WERI-Rb-1 (cell line): ENCODE measurements at regions not wholly inside any gene's neighbourhood (a gene's known extent, or its start where the extent isn't known, plus 50 kb on each side); places are given as distances from the start of the nearest gene placed in this dataset.
"Not testable (repeated sequence)": the region's sequence is repeated elsewhere in the genome, so short reads cannot be mapped to it uniquely, and the experiment has no call there.

Source experiments
- DNase-seq: peaks from one replicate; pipeline ENCODE4 v3.0.0-alpha.2; 2020
- H3K27ac ChIP-seq: fragments of 250-450 bp; sonication (Bioruptor Pico); 2 replicates; pipeline ENCODE4 v1.5.1; 2020; ENCODE audit warnings: mild to moderate bottlenecking, moderate library complexity
- H3K27me3 ChIP-seq: fragments of 250-450 bp; sonication (Bioruptor Pico); 2 replicates; pipeline ENCODE4 v1.5.1; 2021; ENCODE audit warnings: mild to moderate bottlenecking, low read depth, moderate library complexity; ENCODE audit not compliant: insufficient read depth, severe bottlenecking
- H3K36me3 ChIP-seq: fragments of 250-450 bp; sonication (Bioruptor Pico); 2 replicates; pipeline ENCODE4 v1.5.1; 2020; ENCODE audit warnings: mild to moderate bottlenecking, moderate library complexity
- H3K4me3 ChIP-seq: 2 replicates; pipeline ENCODE4 v1.5.1; 2011; ENCODE audit warnings: low read depth, mild to moderate bottlenecking, control low read depth, low read length
- H3K9me3 ChIP-seq: fragments of 250-450 bp; sonication (Bioruptor Pico); 2 replicates; pipeline ENCODE4 v1.5.1; 2021; ENCODE audit warnings: mild to moderate bottlenecking, moderate library complexity; ENCODE audit not compliant: severe bottlenecking
- TF ChIP-seq, protein P1 (sequence below): IDR thresholded peaks from 2 replicates; pipeline ENCODE4 v1.5.1; 2011; ENCODE audit warnings: low read depth, mild to moderate bottlenecking, control low read depth, inconsistent platforms, low read length

DNA sequence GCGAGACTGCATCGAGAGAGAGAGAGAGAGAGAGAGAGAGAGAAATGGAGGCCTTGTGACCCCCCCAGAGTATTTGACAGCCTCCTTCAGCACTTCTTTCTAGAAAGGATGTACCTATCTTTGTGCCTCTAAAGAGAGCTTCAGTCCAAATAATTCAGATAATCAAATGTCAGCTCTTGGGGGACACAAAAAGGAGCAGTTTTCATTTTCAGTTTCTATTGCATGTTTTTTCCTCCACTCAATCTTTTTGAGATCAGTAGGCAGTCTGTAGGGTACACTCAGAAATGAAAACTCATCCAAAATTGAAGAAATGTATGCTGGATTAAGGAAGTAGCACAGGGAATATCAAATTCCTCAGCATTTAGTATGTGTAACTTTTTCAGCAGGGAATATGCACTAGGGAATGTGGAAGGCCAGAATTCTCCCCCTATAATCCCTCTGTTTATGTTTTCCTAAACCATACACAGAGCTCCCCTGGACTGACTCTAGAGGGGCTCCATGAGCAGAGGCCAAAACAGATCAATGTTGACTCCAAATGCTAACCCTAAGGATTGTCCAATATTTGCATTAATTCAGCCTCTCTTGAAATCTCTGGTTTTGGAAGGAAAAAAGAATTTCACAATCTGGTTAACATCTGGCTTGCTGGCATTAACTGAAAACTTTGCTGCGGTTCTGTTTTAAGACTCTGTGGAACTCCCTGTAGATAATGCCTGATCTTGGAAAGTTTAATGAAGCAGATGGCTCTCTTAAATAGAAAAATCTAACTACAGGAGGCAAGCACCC is 250.1 kb downstream of the CEMIP2 start:
- Histone ChIP-seq H3K9me3 (no peaks in the 10 kb centered on the region), H3K4me3 (no peak overlapping the region), H3K27me3 (no peaks in the 10 kb centered on the region), H3K36me3 (no peaks in the 10 kb centered on the region), H3K27ac (no peak overlapping the region)
- TF ChIP-seq, protein P1, sequence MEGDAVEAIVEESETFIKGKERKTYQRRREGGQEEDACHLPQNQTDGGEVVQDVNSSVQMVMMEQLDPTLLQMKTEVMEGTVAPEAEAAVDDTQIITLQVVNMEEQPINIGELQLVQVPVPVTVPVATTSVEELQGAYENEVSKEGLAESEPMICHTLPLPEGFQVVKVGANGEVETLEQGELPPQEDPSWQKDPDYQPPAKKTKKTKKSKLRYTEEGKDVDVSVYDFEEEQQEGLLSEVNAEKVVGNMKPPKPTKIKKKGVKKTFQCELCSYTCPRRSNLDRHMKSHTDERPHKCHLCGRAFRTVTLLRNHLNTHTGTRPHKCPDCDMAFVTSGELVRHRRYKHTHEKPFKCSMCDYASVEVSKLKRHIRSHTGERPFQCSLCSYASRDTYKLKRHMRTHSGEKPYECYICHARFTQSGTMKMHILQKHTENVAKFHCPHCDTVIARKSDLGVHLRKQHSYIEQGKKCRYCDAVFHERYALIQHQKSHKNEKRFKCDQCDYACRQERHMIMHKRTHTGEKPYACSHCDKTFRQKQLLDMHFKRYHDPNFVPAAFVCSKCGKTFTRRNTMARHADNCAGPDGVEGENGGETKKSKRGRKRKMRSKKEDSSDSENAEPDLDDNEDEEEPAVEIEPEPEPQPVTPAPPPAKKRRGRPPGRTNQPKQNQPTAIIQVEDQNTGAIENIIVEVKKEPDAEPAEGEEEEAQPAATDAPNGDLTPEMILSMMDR = no peak
- no peak for DNase-seq

DNA sequence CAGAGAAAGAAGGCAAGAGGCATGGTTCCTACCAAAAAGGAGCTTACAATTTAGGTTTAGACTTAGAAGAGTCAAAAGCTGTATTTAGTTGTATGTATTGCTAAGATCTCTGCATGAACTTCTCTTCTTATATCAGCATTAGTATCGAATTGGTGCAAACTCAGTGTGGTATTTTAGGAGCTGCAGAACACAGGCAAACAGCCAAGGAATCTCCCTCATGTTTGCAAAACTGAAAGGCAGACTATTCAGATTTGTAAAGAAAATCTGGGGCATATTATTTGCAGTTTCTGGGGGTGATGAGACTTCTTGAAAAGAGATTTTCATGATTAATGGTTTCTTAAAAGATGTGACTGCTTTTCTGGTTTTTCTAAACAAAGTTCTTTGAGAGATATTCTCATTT is 252.7 kb downstream of the CEMIP2 start:
- no peaks in the 10 kb centered on the region for H3K9me3 ChIP-seq
- no peak overlapping the region for H3K4me3 ChIP-seq
- H3K27me3 ChIP-seq = no peaks in the 10 kb centered on the region
- no peak overlapping the region for H3K27ac ChIP-seq
- TF ChIP-seq, protein P1 = no peak
- no peak for DNase-seq
- H3K36me3 ChIP-seq = no peaks in the 10 kb centered on the region

DNA sequence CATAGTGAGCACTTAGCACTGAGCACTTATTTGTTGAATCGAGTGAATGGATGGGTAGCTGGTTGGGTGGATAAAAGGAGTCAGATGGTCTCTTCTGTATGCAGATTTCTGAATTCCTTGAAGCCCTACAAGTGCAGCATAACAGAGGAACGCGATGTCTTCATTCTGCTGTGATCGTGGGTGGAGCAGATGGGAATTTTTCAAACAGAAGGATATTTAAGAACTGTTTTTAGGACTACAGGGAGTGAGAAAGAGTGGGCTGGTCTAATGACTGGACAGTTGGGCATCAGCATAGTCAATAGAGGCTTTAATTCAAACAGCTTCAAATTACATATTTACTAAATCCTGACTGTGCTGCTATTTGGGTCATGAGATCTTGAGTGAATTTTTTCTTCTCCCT is 253.2 kb downstream of the CEMIP2 start:
- Histone ChIP-seq H3K27me3 (no peaks in the 10 kb centered on the region), H3K9me3 (no peaks in the 10 kb centered on the region), H3K4me3 (no peak overlapping the region), H3K27ac (no peak overlapping the region), H3K36me3 (no peaks in the 10 kb centered on the region)
- DNase-seq = no peak
- TF ChIP-seq, protein P1 = no peak

DNA sequence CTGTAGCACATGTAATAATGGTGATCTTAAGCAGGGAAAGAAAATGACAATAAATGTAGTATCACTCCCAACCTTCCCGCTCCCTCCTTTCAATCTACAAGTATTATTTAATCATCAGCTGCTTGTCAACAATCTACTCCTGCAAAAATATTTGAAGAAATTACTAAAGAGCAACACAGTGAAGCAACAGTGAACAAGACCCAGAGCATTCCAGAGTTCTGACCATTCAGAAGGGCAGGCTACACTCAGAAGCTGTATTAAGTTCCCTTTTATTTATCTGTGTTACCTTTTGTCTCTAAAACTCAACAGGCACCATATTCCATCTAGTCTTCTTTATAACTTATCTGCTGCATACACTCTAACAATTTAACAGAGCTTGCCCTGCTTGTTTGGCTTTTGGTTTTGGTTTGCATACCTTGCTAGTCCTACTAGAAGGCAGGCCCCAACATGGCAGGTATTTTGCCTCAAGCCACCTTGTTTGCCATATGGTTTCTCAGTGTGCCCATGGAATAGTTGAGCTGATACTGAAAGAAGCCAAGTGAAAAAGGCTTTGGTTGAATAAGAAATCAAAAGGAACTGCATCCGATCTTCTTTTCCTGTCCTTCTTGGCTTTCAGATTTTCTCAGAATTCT is 253.9 kb downstream of the CEMIP2 start:
- Histone ChIP-seq H3K9me3 (no peaks in the 10 kb centered on the region), H3K4me3 (no peak overlapping the region), H3K27ac (no peak overlapping the region), H3K27me3 (no peaks in the 10 kb centered on the region), H3K36me3 (no peaks in the 10 kb centered on the region)
- TF ChIP-seq, protein P1 = no peak
- DNase-seq = no peak

DNA sequence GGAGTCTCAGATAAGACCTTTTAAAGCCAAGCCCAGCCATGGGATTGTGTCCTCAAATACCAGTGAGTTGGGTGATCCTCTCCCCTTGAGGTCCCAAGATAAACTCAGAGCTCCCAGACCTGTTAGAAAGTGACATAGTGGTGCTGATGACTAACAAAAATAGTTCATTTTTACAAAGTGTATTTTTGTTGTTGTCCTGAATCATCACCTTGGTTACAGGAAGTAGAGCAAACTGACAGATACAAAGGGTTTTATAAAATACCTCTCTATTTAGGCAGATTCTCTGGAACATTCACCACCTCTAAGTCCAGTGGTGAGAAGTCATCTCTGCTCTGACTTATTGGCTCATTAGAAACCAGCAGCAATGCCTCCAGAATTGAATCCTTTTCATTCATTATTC is 259.3 kb downstream of the CEMIP2 start:
- Histone ChIP-seq H3K4me3 (no peak overlapping the region), H3K36me3 (no peaks in the 10 kb centered on the region), H3K9me3 (no peaks in the 10 kb centered on the region), H3K27me3 (no peaks in the 10 kb centered on the region), H3K27ac (no peak overlapping the region)
- TF ChIP-seq, protein P1 = no peak
- DNase-seq = no peak

DNA sequence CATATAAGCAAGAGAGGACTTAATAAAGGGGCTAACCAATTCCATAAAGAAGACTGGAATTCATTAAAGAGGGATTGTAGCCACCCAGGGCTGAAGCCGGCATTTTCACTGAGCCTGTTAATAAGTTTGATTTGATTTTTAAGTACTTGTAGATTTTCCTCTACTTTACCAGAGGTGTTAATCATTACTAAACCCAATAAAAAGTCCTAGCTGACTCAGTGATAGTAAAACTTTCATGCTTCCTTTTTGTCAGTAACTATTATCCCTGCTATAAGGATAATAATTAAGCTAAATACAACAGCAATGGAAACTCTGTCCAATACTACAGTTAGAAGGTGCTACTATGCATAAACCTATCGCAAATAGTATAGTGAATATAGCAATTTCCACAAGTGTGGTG is 260.2 kb downstream of the CEMIP2 start:
- not testable (repeated sequence) for H3K27ac ChIP-seq, H3K36me3 ChIP-seq, H3K4me3 ChIP-seq, DNase-seq, H3K9me3 ChIP-seq, H3K27me3 ChIP-seq
